ENCODE measurements at regions not wholly inside any gene's neighbourhood (a gene's known extent, or its start where the extent isn't known, plus 50 kb on each side); places are given as distances from the start of the nearest gene placed in this dataset.
"Not testable (repeated sequence)": the region's sequence is repeated elsewhere in the genome, so short reads cannot be mapped to it uniquely, and the experiment has no call there.

GRCh38 chr2:142827170-142827569, 50.3 kb upstream of the KYNU start:
- DNase-seq (ENCODE audit: low read depth): no peak

DNA sequence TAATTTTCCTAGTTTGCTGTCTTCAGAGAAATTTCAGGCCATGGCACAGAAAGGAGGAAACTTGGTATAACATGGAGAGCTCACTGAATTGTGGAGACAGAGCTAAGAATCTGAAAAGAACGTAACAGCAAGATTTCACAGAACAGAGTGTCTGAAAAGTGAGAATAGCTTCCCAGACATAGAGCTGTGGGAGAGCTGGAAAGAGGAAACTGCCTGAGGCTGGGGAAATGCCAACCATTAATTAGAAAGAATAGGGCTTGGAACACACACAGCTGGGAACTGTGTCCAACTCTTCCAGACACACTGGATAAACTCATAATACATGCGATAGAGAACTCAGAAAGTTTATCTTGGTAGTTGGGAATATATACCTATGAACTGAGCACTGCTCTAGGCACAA, 51.6 kb upstream of the KYNU start:
- DNase-seq (ENCODE audit: low read depth): no peak

DNA sequence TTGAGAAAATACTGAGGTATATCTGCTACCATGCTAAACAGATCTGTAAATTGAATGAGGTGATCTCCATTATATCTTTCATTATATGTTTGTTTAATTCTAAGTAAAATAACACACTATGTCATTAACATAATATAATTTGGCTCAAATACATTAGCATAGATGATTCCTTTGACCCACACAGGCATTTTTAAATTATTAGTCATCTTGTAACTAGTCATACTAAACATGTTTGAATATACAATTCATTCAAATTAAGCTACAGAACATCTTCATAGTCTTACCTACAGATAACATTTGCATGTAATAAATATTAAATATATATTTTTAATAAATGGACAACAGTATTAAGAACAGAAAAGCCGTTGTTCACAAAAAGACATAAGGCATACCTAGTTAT, 52.7 kb upstream of the KYNU start:
- no peak for DNase-seq (ENCODE audit: low read depth)

GRCh38 chr2:142822190-142822589, 55.3 kb upstream of the KYNU start:
- no peak for DNase-seq (ENCODE audit: low read depth)

- DNase-seq (ENCODE audit: low read depth): no peak
Measured at GRCh38 chr2:142819411-142819810, 58.1 kb upstream of the KYNU start.

DNA sequence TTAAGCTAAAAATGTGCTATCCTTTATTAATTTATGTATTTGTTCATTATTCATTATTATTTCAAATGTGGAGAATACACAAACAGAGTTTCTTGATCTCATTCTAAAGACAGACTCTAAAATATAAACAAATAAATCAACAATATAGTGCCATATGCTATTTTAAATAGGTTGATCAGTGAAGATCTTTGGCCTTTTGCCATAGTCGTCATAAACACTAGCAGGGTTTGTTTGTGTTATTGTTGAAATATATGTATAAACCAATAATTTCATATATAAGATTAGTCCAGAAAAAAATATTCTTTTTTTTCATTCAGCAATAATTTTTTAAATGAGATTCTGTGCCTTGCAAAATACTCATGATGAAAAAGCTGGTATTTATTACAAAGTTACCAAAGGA, 62.1 kb upstream of the KYNU start:
- no peak for DNase-seq (ENCODE audit: low read depth)

DNA sequence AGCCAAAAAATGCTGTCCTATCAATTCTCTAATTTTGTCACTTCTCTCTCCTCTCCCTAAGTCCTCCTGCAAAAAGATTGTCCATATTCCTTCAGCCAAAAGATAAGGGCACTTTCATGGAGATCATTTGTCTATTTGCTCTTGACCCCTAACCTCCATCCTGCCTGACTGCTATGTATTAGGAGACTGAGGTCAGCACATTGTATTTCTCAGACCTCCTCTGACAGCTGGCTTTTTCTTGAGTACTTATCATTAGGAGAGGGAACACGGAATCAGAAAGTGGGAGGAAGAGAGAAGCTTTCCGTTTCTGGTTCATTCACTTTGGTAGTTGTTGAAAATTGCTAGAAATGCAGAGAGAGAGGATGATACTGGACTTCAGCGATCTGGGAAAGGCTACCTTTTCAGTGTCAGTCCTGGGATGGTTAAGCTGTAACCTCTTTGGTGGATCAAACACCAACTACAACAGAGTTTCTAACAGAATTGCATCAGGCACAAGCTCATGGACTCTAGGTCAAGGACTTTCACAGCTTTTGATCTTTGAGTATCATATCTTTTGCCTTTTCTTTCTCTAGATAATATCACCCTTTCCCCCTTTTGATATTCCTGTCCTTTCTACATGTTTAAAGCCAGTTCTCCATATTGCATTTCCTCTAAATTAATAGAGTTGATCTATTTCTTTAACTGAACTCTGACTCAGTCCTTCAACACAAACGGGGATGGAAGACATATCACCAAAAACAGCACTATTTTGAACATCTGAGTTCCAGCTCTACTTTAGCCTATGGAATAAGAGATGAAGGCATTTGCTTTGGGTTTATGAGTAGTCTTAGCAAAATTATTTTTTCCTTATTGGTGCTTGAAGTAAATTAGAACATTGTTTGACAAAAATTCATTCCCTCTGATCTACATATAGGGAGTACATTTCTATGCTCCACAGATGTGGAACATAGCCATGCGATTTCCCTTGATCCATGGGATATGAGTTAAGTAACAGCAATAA, 63.3 kb upstream of the KYNU start:
- no peak for DNase-seq (ENCODE audit: low read depth)

- DNase-seq (ENCODE audit: low read depth): not testable (repeated sequence)
Measured at GRCh38 chr2:142811644-142812043, 65.8 kb upstream of the KYNU start.

DNA sequence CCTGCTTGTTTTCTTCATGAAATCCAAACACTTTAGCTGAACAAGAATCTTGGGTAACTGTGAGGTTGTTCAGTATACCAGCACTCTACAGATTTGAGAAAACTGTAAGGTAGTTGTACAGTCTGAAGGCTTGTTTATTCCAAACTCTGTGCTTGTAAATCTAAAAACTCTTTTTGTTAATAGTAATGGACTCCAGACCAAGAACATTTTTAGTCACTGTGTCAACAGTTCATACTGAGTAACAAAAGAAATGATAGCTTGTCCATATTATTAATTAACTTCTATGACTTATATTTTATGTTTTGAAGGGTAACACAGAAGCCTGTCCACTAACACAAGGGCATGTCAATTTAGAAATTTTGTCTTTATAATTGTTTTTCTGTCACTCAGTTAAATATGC, 72.2 kb upstream of the KYNU start:
- no peak for DNase-seq (ENCODE audit: low read depth)

GRCh38 chr2:142803158-142803557, 74.3 kb upstream of the KYNU start:
- no peak for DNase-seq (ENCODE audit: low read depth)

- DNase-seq (ENCODE audit: low read depth): no peak
Measured at GRCh38 chr2:142796588-142796987, 80.9 kb upstream of the KYNU start.

DNA sequence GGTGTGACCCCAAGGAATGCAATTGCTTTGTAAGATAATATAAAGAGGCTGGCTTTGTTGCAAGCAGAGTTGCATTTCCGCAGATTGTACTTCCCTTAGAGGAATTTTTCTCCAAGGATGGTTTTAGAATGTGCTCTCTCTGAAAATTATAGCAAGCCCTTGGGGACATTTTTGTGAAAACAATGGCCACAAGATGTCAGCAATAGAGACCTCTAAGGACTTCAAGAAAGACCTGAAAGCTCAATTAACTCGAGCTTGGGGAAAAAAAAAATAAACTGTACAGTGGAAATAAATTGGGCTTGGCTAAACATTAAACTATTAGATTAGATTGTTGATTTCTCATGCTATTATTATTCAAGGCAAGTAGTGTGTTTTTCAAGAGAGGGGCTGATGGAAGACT, 81.3 kb upstream of the KYNU start:
- no peak for DNase-seq (ENCODE audit: low read depth)

DNA sequence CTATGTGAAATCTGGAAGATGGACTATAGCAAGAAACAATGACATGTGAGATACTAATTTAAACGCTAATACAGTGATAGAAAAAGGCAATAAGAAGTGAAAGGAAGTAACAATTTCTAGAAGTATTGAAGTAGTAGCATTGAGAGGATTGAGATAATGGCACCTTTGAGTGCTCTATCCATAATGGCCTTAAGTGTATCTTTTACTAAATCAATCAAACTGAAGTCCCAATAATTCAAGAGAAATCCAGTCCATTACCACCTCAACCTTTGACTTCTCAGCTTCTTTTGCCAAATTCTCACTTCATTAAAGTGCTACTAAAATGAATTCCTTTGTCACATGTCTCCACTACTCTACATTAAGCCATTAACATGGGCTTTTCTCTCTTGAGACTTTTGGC, 82.6 kb upstream of the KYNU start:
- DNase-seq (ENCODE audit: low read depth): no peak

DNA sequence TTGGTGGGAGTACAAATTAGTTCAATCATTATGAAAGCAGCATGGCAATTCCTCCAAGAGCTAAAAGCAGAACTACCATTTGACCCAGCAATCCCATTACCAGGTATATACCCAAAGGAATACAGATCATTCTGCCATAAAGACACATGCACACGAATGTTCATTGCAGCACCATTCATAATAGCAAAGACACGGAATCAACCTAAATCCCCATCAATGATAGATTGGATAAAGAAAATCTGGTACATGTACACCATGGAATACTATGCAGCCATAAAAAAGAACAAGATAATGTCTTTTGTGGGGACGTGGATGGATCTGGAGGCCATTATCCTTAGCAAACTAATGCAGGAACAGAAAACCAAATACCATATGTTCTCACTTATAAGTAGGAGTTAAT, 85.1 kb upstream of the KYNU start:
- not testable (repeated sequence) for DNase-seq (ENCODE audit: low read depth)

- DNase-seq (ENCODE audit: low read depth): no peak
Measured at GRCh38 chr2:142791335-142791734, 86.1 kb upstream of the KYNU start.

DNA sequence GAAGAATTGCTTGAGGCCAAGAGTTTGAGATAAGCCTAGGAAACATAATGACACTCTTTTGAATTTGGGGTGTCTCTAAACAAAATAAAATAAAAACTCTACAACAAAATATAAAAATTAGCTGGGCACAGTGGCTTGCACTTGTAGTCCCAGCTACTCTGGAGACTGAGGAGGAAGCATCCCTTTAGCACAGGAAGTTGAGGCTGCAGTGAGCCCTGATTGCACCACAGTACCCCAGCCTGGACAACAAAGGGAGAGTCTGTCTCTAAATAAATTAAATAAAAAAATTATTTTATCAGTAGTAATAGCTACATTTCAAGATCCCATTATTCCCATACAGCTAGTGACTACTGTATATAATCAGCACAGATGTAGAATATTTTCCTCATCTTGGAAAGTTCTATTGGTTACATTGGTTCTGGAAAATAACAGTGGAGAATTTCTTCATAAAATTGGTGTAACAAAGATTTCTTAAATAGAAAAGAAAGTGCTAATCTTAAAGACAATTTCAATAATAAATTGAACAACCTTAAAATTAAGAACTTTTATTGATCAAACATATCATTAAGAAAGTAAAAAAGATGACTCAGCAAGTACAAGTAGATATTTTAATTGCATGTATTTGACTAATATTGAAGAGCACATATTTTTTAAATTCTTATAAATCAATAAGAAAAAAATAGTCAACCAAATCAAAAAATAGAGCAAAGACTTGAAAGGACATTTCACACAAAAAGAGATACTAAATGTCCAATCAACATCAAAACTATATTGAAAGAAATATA, 90.4 kb upstream of the KYNU start:
- DNase-seq (ENCODE audit: low read depth): no peak

DNA sequence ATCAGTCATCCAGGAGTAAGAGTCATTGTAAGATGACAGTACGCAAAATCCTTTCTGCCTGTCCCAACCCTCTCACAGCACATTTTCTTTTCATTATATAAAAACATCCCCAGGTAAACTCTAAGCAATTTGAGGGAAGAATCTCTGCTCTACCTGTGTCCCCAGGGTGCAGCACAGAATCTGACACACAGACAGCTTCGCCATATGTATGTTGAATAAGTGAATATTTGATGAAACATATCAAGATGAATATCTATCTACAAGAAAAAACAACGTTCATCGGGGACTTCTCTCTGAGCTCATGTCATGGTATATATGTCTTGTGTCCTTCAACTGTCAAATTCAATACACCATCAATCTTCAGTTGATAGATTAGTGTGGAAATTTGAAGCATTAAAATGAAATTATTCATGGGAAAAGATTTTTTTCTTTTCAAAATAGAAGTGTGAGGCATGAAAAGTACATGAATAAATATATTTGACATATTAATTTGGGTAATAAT, 94.5 kb upstream of the KYNU start:
- DNase-seq (ENCODE audit: low read depth): no peak

DNA sequence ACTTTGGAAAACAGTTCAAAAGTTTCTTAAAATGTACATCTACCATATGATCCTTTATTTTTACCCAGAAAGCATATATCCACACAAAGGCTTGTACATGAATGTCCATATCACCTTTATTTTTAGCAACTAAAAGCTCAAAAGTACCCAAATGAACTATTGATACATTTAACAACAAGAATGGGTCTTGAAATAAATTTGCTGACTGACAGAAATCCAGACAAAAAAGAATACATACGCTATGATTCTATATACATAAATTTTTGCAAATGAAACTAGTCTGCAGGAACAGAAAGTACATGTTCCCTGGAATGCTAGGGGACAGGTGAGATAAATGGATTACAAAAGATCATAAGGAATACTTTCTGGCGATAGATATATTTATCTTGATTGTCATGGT, 96.3 kb upstream of the KYNU start:
- DNase-seq (ENCODE audit: low read depth): no peak

DNA sequence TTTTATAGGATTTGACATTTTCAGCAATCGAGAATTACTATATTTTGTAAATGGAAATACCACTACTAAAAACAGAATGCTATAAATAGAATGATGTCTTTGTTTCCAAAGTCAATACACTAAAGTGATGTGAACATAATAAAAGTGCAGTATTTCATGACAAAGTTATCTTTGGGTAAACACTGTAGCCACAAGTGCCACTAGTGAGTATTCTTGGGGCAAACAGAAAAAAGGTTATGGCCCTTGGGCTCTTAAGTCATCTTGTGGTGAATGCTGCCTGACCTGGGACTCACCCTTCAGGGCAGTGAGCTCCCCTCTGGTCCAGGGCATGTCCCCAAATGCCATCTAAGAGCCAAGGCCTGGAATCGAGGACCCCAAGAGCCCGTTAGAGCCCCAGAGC, 99.2 kb upstream of the KYNU start:
- DNase-seq (ENCODE audit: low read depth): no peak

- DNase-seq (ENCODE audit: low read depth): no peak
Measured at GRCh38 chr2:142777742-142778141, 99.7 kb upstream of the KYNU start.

DNA sequence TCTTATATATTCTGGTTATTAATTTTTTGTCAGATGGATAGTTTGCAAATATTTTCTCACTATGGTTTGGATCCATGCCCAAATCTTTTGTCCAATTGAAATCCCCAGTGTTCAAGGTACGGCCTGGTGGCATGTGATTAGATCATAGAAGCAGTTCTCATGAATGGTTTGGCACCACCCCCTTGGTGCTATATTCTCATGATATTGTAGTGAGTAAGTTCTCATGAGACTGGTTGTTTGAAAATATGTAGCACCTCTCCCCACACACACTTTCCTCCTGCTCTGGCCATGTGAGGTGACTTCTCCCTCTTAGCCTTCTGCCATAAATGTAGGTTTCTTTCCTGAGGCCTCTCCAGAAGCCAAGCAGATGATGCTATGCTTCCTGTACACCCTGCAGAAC, 107.7 kb upstream of the KYNU start:
- DNase-seq (ENCODE audit: low read depth): no peak

GRCh38 chr2:142767847-142768246, 109.6 kb upstream of the KYNU start:
- no peak for DNase-seq (ENCODE audit: low read depth)

- no peak for DNase-seq (ENCODE audit: low read depth)
Measured at GRCh38 chr2:142758973-142759372, 118.5 kb upstream of the KYNU start.
